WI38 (cell line): ENCODE measurements at regions not wholly inside any gene's neighbourhood (a gene's known extent, or its start where the extent isn't known, plus 50 kb on each side); places are given as distances from the start of the nearest gene placed in this dataset.

Experiments
- H3K4me3 ChIP-seq: 2 replicates; pipeline ENCODE4 v1.5.1; 2011; ENCODE audit warnings: low read depth, mild to moderate bottlenecking, control low read depth, low read length
- CTCF ChIP-seq: IDR thresholded peaks from 2 replicates; pipeline ENCODE4 v1.5.1; 2012; ENCODE audit warnings: low read depth, mild to moderate bottlenecking, control low read depth, low read length

GRCh38 chr2:192566863-192567262 lies 372.1 kb upstream of the TMEFF2 start:
- no peak for TF ChIP-seq CTCF
- no peak overlapping the region for H3K4me3 ChIP-seq

DNA sequence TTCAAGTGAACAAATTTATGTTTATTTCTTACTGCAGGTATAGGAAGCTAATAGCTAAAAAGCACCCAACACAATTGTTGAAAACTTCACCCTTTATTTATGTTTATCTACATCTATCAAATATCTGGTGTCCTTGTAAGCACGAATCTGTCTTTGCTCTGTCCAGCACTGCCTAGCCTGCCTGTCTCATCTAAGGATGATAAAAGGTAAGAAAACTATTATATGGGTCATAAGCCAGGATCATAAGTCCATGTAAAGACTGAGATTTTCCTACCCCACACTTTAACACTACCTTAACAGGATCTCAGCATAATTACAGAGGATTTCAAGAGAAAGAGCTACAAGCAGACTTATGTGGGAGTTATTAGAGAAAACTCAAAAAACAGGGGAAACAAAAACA lies 365.6 kb upstream of the TMEFF2 start:
- TF ChIP-seq CTCF: no peak
- H3K4me3 ChIP-seq: no peak overlapping the region

DNA sequence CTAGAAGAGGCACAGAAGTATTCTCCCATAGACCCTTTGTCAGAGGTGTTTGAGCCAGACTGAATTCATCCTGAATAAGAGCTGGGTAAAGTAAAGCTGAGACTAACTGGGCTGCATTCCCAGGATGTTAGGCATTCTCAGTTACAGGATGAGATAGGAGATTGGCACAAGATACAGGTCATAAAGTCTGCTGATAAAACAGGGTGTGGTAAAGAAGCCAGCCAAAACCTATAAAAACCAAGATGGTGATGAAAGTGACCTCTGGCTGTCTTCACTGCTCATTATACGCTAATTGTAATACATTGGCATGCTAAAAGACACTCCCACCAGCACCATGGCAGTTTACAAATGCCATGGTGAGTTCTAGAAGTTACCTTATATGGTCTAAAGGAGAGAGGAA lies 364.9 kb upstream of the TMEFF2 start:
- no peak for TF ChIP-seq CTCF
- H3K4me3 ChIP-seq: no peak overlapping the region

DNA sequence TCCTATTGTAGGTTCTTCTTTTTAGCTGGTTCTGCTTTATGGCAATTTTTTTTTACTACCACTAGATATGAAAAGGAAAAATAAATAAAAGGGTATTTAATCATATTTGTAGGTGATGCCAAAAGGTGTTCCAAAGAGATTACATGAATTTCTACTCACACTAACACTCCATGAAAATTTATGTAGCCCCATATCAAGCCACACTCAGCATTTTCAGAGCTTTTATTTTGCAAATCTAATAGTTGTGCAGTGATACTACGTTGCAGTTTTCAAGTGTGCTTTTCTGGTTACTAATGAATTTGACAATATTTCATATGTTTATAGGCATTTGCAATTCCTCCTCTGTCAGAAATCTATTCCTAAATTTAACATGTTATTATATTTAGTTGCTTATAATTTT lies 363.9 kb upstream of the TMEFF2 start:
- TF ChIP-seq CTCF: no peak
- no peak overlapping the region for H3K4me3 ChIP-seq

DNA sequence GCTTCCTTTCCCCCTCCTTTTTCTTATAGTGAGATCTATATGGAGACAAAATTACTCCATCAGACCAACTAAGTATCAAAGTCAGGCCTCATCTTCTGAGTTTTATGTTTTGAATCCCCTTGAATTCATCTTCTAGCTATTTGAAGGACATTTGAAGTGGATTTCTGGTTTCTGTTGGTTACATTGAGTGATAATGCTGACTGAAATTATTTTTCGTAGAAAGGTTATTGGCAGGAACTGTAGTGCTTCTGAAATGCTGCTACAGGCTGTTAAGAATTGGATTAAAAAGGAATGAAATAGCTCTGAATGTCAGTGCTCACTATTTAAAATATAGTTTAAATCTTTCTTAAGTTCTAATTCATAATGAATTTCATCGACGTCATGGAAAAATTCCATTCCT lies 361.0 kb upstream of the TMEFF2 start:
- no peak for TF ChIP-seq CTCF

GRCh38 chr2:192551760-192552159 lies 357.0 kb upstream of the TMEFF2 start:
- no peak for TF ChIP-seq CTCF
- H3K4me3 ChIP-seq: no peak overlapping the region

More for the DNA sequence above, 361.0 kb upstream of the TMEFF2 start:
- no peak overlapping the region for H3K4me3 ChIP-seq

DNA sequence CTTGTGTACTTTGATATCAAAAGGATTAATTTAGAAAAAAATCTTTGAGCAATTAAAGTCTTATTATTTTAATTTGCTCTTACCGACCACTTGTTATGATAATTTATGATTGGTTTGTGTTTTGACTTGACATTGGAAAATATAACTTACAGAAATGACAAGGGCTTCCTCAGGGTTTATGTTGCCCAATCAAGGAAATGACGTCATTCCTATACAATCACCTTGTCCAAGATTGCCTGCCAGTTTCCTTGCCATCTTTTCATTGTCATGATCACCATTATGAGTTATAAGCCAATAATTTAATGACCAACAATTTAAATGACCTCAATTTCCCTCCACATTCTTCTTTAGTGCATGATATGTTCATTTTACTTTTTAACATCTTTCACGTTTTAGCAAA lies 351.8 kb upstream of the TMEFF2 start:
- no peak for TF ChIP-seq CTCF

More for the DNA sequence above, 351.8 kb upstream of the TMEFF2 start:
- no peak overlapping the region for H3K4me3 ChIP-seq
